NCI-H1436 (cell line): ENCODE measurements at regions not wholly inside any gene's neighbourhood (a gene's known extent, or its start where the extent isn't known, plus 50 kb on each side); places are given as distances from the start of the nearest gene placed in this dataset.

Experiments
- DNase-seq: peaks from one replicate; lab custom pipeline; 2025; lab: John Stamatoyannopoulos, UW

DNA sequence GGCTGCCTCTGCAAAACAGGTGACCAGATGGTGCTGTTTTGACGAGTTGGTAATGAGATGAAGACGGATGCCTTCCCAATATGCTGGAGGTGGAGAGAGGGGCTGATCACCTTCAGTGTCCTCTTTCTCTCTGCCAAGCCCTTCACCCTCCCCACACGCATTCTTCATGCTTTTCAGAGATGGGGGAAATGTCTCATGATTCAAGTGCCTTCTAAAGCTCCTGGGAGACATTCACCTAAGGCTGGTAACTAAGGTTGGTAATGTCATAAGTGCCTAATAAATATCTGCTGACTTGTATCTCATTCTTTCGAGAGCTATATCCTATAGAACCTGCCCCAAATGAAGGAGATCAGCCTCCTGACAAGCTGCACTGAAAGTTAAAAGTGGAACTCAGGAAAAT lies 86.2 kb upstream of the MBNL2 start:
- no peak for DNase-seq

DNA sequence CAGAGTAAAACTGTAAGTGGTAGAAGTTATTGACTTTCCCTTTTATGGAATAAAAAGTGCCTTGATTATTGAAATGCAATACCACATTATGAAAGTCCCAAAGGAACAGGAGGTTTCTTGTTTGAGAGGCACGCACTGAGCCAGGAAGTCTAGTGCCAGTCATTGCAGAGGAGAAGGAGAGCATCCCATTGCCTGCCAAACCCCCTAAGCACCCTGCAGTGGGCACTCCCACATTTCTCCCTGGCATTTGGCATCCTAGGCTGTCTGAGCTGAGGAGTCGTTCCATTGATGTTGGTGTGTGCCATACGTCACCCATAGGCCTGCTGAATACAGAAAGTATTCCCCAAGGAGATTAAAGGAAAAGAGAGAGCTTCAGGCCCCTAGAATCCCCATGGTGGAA lies 85.7 kb upstream of the MBNL2 start:
- no peak for DNase-seq

DNA sequence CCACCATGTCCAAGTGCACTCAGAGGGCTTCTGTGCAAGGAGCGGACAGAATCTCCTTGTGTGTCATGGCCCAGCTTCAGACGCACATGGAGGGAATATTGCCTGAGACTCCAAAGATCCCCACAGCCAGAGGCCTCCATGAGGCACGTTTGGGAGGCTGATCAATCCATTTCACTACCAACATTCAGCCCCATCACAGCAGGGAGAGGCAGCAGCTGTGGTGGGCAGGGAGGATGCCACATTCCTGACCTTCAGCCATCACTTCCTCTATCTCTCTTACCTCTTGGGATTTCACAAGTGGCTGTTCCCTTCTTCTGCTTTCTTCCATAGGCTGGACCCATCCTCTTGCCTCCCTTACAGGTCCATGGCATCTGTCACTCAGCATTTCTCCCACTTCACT lies 82.4 kb upstream of the MBNL2 start:
- DNase-seq = no peak

DNA sequence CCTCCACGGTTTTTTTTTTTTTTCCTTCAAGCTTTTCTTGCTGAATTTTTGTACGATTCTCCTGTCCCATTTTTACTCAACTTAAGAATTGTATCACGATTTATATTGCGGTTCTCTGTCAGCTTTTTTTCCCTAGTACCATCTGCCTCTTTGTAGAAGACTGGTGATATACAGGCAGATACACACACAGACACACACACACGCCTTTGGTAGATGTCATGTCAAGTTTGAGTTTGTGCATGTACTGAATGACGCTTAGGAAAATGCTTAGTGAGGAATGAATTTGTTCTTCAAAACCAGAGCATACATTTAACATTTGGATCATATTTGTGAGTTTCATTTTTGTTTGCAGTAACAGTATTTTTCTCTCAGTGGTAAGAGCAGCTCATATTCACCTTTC lies 82.0 kb upstream of the MBNL2 start:
- no peak for DNase-seq

DNA sequence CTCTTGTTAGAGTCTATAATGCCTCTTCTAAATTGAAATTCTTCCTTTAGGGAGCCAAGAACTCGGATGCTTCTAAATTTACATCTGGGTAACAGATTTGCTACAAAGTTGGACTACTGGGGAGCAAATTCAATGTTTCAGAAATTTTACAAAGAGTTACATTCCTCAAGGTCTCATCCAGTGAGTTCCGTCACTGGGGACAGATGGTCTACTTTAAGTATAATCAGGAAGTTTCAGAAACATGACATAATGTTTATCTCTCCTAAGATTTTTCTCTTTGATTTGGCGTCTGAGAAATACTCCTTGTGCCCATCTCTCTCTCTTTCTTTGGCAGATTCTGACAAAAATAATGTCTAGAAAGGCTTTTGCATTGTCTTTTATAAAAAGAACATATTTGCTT lies 81.5 kb upstream of the MBNL2 start:
- DNase-seq = no peak

DNA sequence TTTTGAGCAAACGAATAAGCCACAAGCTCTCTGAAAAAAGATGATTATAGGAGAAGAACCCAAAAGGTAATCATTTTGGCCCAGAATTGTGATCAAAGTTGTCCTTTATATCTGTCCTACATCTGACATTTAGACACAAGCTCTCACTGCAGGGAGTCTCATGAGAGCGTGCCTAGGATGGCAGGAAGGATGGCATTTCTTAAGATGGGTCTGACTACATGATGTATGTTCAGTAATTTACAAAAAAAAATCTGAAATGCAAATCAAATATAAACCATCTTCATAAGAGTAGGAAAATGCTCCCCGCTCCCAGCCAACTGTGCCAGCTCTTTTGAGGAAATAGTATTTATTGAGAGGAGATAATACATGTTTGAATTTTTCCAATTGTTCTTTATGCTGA lies 81.0 kb upstream of the MBNL2 start:
- DNase-seq = no peak

DNA sequence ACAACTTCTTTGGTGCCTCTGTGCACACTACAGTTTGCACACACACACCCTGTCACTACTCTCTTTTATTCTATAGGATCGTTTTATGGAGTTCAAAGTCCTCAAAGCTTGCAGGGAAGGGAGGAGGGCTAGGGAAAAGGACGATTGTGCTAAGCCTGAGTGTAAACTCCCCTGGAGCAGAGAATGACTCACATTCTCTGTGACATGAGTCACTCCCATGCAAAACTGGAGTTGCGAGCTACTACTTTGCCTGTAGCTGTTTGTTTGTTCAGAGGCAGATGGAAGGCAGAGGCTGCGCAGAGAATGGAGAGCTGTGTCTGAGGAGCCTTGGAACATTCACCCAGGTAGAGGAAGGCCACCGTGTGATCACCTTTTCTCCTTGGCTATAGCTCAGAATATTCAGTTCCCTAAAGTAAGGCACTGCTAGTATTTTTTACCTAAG lies 80.5 kb upstream of the MBNL2 start:
- peak; percentile 53 for DNase-seq

DNA sequence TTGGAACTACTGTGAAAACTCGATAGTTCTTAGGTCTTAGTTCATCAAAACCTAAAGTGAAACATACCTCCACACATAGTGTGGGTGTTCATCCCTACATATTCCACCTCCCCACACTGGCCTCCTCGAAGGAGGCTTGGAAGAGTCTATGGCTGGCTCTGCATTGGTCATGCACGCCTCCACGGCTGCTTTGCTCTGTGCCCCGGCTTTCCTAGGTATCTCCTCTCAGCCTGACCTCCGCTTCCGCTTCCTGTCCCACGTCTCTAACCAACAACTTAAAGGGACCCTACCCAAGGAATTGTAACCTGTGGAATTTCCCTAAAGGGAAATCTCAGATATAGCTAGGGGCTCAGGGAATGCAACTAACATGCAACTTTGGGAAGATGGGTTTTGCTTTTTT lies 79.7 kb upstream of the MBNL2 start:
- no peak for DNase-seq

DNA sequence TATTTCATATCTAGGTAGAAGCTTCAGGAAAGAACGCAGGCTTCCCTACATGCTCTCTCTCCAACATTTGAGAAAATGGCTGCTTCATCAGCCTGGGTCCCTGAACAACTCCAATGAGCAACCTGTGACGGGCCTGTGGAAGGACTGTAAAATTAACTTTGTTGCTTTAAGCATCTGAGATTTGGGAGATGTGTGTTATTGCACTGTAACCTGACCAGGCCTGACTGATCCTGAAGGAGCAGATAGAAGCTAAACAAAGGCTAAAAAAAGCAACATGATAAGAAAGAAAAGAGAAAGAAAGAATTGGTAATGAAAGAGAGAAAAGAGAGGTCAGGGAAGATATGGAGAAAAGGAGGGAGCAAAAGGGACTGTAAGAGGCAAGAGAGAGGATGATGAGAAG lies 77.1 kb upstream of the MBNL2 start:
- no peak for DNase-seq

DNA sequence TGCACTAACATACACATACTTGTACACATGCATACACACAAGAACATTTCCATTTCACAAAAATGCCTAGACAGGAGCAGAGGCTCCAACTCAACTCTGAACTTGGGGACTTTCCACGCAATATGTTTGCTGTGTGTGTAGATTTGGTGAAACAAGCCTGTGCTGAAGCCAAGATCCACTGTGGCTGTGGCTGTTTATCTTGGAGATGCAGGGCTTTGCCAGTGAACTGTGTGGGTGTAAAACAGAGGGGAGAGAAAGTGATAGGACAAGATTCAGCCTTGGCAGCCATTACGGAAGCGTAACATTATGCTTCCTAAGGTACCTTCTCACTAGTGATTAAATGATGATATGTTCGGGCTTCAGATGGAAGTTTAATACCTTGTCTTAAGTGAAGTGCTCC lies 73.2 kb upstream of the MBNL2 start:
- DNase-seq = no peak

DNA sequence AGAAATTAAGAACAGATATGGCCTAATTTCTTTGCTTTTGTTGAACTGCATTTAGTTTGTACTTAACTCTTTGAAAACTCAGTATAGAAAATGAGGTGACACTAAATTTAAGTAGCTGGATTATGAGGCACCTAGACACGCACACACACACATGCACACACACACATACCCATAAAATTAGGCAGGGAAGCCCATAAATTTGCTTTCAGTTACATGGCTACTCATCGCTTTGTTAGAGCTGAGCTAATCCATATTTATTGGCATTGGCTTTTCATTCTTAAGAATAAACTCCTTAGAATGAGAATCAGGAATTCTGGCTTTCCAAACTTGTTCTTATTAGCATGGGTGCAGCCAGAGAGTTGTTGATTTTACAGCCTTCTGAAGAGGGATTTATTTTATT lies 61.7 kb upstream of the MBNL2 start:
- no peak for DNase-seq

DNA sequence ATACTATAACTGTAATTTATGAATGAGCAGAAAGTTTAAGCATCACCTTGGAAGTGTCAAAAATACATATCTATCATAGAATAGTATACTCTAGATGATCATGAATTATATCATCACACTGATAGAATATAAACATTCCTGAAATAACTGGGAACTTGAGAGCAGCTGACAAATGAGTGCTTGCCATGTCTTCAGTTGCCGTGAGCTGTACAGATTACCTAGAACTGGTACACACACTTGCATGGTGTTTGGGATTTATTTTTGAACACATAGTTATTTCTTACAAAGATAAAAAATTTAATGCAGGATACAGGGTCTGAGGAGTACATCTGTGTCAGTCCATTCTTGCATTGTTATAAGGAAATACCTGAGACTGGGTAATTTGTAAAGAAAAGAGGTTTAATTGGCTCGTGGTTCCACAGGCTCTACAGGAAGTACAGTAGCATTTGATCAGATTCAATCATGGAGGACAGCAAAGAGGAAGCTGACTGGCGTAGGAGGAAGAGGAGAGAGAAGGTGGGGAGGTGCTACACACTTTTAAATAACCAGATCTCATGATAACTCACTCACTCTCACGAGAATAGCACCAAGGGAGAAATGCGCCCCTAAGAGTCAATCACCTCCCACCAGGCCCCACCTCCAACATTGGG lies 60.4 kb upstream of the MBNL2 start:
- no peak for DNase-seq

DNA sequence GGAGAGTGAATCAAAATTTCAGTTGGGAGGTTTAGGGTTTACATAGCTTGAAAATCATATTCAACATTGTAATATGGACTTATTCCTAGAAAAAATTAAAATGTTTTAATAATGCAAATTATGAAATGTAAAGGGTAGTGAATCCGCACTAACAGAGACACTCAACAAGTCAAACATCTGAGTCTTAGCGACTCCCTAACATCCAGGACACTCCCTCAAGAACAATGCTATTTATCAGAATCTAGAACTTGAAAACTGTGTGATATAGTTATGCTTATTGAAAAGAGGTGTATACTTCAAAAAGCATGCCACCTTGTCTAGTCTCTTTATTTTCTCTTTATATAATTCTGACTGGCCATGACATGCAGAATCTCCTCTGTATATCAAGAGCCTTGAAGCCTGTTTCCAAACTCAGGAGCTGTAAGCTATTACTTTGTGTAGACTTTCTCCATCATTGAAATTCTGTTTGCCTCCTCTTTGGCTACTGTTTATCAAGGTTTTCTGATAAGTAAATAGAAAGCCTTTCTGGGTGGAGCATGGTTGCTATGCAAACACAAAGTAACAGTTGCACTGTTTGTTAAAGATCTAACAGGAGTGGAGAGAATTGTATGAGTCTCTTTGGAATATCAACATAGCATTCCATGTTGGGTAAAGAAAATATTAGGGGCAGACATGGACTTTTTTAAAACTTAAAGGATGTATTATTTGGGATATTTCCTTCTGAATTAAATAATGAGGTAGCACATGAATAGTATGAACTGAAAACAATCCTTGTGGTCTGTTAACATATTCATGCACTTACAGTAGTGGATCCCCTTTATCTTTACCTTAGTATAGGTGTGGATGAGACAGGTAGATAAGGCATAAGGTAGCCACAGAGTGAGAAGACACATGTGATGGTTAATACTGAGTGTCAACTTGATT lies 56.4 kb upstream of the MBNL2 start:
- no peak for DNase-seq

DNA sequence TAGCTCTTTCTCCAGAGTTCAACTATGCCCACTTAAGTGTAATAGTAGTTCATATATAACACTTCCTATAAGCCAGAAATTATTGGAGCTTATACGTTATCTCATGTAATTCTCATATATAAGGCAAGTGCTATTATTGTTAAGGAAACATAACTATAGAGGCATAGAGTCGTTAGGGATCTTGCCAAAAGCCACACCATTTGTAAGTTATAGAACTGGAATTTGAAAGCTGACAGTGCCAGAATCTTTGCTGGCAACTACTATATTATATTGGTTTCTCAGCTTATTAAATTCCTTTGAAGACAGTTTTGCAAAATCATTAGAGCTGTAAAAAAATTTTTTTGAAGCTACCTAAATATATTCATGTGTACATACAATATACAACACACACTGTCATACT lies 51.0 kb upstream of the MBNL2 start:
- no peak for DNase-seq
